CD14-positive monocyte (primary cell): ENCODE measurements at regions not wholly inside any gene's neighbourhood (a gene's known extent, or its start where the extent isn't known, plus 50 kb on each side); places are given as distances from the start of the nearest gene placed in this dataset.

Experiments used
- DNase-seq, 3 donors: peaks; one replicate each; pipeline ENCODE4 v3.0.0-alpha.2; 2011 to 2022
- H2AFZ ChIP-seq: 2 replicates; pipeline ENCODE4 v1.6.0; 2012; ENCODE audit warnings: mild to moderate bottlenecking, low read depth, low read length, inconsistent platforms; ENCODE audit not compliant: insufficient read depth, poor library complexity, severe bottlenecking
- H3K27ac ChIP-seq, 2 donors: 1 replicate in 1 of 2; 2 replicates in 1 of 2; pipeline ENCODE4 v1.5.1; 2012 to 2013; ENCODE audit warnings: low read length in 2 of 2, control low read depth in 1 of 2, inconsistent platforms in 1 of 2, low read depth in 1 of 2, mild to moderate bottlenecking in 1 of 2
- H3K27me3 ChIP-seq, 2 donors: one replicate each; pipeline versions ENCODE4 v1.6.0 to v1.6.1; 2011 to 2013; ENCODE audit warnings: low read length in 2 of 2; ENCODE audit not compliant: control insufficient read depth in 2 of 2, insufficient read depth in 2 of 2
- H3K36me3 ChIP-seq, 2 donors: replicated peaks in 1 of 2; 1 replicate in 1 of 2; 2 replicates in 1 of 2; pipeline versions ENCODE4 v1.5.1 to v1.6.1; 2012 to 2013; ENCODE audit warnings: low read length in 2 of 2, control low read depth in 1 of 2, inconsistent platforms in 1 of 2, mild to moderate bottlenecking in 1 of 2; ENCODE audit not compliant: insufficient read depth in 2 of 2, control insufficient read depth in 1 of 2
- H3K4me1 ChIP-seq, 2 donors: 1 replicate in 1 of 2; 2 replicates in 1 of 2; pipeline versions ENCODE4 v1.5.1 to v1.6.1; 2012 to 2013; ENCODE audit warnings: low read length in 2 of 2, control low read depth in 1 of 2, inconsistent platforms in 1 of 2, mild to moderate bottlenecking in 1 of 2, moderate library complexity in 1 of 2; ENCODE audit not compliant: insufficient read depth in 2 of 2, control insufficient read depth in 1 of 2
- H3K4me2 ChIP-seq: replicated peaks from 2 replicates; pipeline ENCODE3; 2012; ENCODE audit warnings: low read length, moderate library complexity, mild to moderate bottlenecking; ENCODE audit not compliant: poor library complexity, severe bottlenecking; ENCODE audit errors: extremely low read depth
- H3K4me3 ChIP-seq, 3 experiments: fragments of 200-600 bp in 1 of 3; sonication (generic) in 1 of 3; replicated peaks in 1 of 3; 1 replicate in 2 of 3; 2 replicates in 1 of 3; pipeline ENCODE4 v1.5.1; 2011 to 2013; ENCODE audit warnings: low read length in 3 of 3, mild to moderate bottlenecking in 3 of 3, control low read depth in 2 of 3, low read depth in 2 of 3, inconsistent platforms in 1 of 3, moderate library complexity in 1 of 3
- H3K79me2 ChIP-seq: 2 replicates; pipeline ENCODE4 v1.6.0; 2012; ENCODE audit warnings: mild to moderate bottlenecking, control low read depth, inconsistent platforms, low read length, moderate library complexity; ENCODE audit not compliant: insufficient read depth
- H3K9ac ChIP-seq: 2 replicates; pipeline ENCODE4 v1.6.0; 2017; ENCODE audit warnings: low read length, mild to moderate bottlenecking; ENCODE audit not compliant: insufficient read depth, poor library complexity, severe bottlenecking
- H3K9me3 ChIP-seq, 2 donors: replicated peaks in 1 of 2; 1 replicate in 1 of 2; 2 replicates in 1 of 2; pipeline versions ENCODE4 v1.5.1 to v1.6.1; 2012 to 2013; ENCODE audit warnings: low read length in 2 of 2, control low read depth in 1 of 2; ENCODE audit not compliant: control insufficient read depth in 1 of 2, insufficient read depth in 1 of 2
- H4K20me1 ChIP-seq: 2 replicates; pipeline ENCODE4 v1.6.0; 2012; ENCODE audit warnings: mild to moderate bottlenecking, low read length, control low read depth, moderate library complexity; ENCODE audit not compliant: insufficient read depth
- H3K27ac Mint-ChIP-seq, 7 donors: one replicate each; pipeline ENCODE4 v1.8.0; 2020; ENCODE audit warnings: mild to moderate bottlenecking in 7 of 7, mixed read lengths in 7 of 7, moderate library complexity in 6 of 7, inconsistent platforms in 2 of 7
- H3K27me3 Mint-ChIP-seq, 3 donors: one replicate each; pipeline ENCODE4 v1.8.0; 2021 to 2022; ENCODE audit warnings: low read depth in 3 of 3, mild to moderate bottlenecking in 3 of 3, mixed read lengths in 3 of 3, moderate library complexity in 3 of 3, inconsistent platforms in 1 of 3
- H3K36me3 Mint-ChIP-seq, 2 donors: one replicate each; pipeline ENCODE4 v1.8.0; 2020; ENCODE audit warnings: mixed read lengths in 2 of 2, inconsistent platforms in 1 of 2, mild to moderate bottlenecking in 1 of 2
- H3K4me1 Mint-ChIP-seq: one replicate; pipeline ENCODE4 v1.8.0; 2020; ENCODE audit warnings: mild to moderate bottlenecking, mixed read lengths
- H3K4me3 Mint-ChIP-seq, 2 donors: one replicate each; pipeline ENCODE4 v1.8.0; 2020; ENCODE audit warnings: mild to moderate bottlenecking in 2 of 2, mixed read lengths in 2 of 2, moderate library complexity in 1 of 2
- H3K9me3 Mint-ChIP-seq, 7 donors: one replicate each; pipeline ENCODE4 v1.8.0; 2020 to 2022; ENCODE audit warnings: mixed read lengths in 7 of 7, mild to moderate bottlenecking in 6 of 7, moderate library complexity in 6 of 7, inconsistent platforms in 2 of 7
- WGBS: methylation state at CpG from one replicate; pipeline ENCODE4 v1.1.5; 2013; ENCODE audit warnings: missing lambda C conversion rate; ENCODE audit not compliant: insufficient coverage; 5-methylcytosine and 5-hydroxymethylcytosine counted together
- intact Hi-C, 2 donors: fragments of 100-400 bp; cut with micrococcal nuclease; formaldehyde crosslinking; loops; one replicate each; pipeline versions ENCODE4 v1.15.0 to v1.15.1; 2023
- TF ChIP-seq, protein P1 (sequence below): fragments of 200-600 bp; IDR thresholded peaks from one replicate; pipeline ENCODE4 v1.8.0; 2022; ENCODE audit warnings: antibody characterized with exemption, mild to moderate bottlenecking

DNA sequence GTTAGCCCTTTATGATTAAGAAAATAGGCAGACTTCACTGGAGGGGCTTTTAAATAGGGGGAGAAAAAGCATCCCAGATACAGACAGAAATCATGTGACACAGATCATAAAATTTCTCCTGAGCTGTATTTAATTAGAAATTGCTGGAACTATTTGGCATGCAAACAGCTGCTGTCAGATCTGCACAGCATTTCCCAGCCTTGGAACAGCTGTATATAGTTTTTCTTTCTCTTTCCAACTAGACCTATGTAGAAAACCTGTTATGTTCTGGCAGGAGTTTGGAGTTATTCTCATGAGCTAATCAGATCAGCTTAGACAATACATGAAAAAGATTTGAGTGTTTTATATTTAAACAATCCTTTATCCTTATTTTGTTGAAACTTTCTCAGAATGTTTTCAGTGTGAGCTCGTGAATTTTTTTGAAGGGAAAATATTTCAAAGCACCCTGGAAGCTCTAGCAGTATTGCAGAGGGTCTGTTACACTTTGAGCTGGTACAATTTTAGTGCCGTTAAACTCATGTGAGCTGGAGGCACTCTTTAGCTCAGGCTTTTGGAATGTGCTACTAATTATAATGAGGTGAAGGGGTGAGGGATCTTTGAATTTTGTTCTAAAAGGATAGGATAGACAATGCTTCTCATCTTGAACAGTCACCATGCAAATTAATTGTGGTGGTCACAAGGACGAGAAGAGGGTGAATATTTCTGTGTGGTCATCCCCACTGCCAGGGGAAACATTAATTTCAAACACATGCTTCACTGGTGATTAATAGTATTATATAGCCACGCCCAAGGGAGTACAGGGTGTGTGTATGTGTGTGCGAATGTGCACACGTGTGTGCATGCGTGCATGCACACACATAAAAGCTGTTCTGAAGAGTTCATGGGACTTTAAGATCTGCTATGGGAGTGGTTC lies 239.4 kb upstream of the FBXL7 start:
- H3K4me2 ChIP-seq, result no peak overlapping the region
- WGBS, result 100% methylated on average over 1 of the region's 7 CpGs
- no peaks in the 10 kb centered on the region for H3K4me1 ChIP-seq
- H3K9ac ChIP-seq, result no peak overlapping the region
- TF ChIP-seq, protein P1, sequence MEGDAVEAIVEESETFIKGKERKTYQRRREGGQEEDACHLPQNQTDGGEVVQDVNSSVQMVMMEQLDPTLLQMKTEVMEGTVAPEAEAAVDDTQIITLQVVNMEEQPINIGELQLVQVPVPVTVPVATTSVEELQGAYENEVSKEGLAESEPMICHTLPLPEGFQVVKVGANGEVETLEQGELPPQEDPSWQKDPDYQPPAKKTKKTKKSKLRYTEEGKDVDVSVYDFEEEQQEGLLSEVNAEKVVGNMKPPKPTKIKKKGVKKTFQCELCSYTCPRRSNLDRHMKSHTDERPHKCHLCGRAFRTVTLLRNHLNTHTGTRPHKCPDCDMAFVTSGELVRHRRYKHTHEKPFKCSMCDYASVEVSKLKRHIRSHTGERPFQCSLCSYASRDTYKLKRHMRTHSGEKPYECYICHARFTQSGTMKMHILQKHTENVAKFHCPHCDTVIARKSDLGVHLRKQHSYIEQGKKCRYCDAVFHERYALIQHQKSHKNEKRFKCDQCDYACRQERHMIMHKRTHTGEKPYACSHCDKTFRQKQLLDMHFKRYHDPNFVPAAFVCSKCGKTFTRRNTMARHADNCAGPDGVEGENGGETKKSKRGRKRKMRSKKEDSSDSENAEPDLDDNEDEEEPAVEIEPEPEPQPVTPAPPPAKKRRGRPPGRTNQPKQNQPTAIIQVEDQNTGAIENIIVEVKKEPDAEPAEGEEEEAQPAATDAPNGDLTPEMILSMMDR, result no peak
- no peak for DNase-seq
- Mint-ChIP-seq H3K9me3 (peaks cover 0 to 3% (median 0%) of the 10 kb centered on the region in 7 donors), H3K27ac (no peak overlapping the region), H3K4me1 (no peaks in the 10 kb centered on the region), H3K36me3 (no peaks in the 10 kb centered on the region), H3K27me3 (no peaks in the 10 kb centered on the region), H3K4me3 (no peak overlapping the region)
- H3K4me3 ChIP-seq, result no peak overlapping the region
- H3K9me3 ChIP-seq, result peaks cover 0 to 3% of the 10 kb centered on the region in 2 donors
- H4K20me1 ChIP-seq, result no peaks in the 10 kb centered on the region
- H3K79me2 ChIP-seq, result no peaks in the 10 kb centered on the region
- H3K27me3 ChIP-seq, result no peaks in the 10 kb centered on the region
- no peak overlapping the region for H2AFZ ChIP-seq
- no peak overlapping the region for H3K27ac ChIP-seq
- intact Hi-C loops, result no loop called here
- no peaks in the 10 kb centered on the region for H3K36me3 ChIP-seq

DNA sequence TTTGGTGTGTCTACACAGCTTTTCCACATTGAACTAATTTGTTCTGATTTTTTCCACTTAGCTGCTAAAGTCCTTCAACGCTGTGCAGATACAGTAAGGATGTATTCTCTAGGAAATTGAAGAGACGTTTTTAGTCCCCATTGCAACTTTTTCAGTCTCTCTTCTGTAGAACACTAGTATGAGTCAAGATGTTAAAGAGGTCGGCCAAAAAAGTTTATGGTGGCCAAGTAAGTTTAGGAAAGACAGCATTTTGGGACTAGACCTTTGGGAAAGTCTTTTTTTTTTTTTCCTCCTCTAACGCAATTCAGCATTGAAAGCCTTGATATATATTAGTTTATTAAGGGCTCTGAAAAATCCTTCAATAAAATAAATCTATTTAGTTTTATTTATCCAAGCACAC lies 243.5 kb upstream of the FBXL7 start:
- Histone ChIP-seq H3K79me2 (no peaks in the 10 kb centered on the region), H3K4me2 (no peak overlapping the region), H3K4me1 (no peaks in the 10 kb centered on the region), H3K9ac (no peak overlapping the region), H2AFZ (no peak overlapping the region), H3K27ac (no peak overlapping the region), H4K20me1 (no peaks in the 10 kb centered on the region), H3K9me3 (no peaks in the 10 kb centered on the region), H3K27me3 (no peaks in the 10 kb centered on the region), H3K4me3 (no peak overlapping the region), H3K36me3 (no peaks in the 10 kb centered on the region)
- H3K4me1 Mint-ChIP-seq, result no peaks in the 10 kb centered on the region
- no peaks in the 10 kb centered on the region for H3K36me3 Mint-ChIP-seq
- intact Hi-C loops, result no loop called here
- peaks cover 0 to 2% (median 0%) of the 10 kb centered on the region in 3 donors for H3K27me3 Mint-ChIP-seq
- no peak for DNase-seq
- WGBS, result no CpG with 5 or more reads among the region's 4 CpGs
- peaks cover 0 to 5% (median 0%) of the 10 kb centered on the region in 7 donors for H3K9me3 Mint-ChIP-seq
- H3K27ac Mint-ChIP-seq, result no peak overlapping the region
- H3K4me3 Mint-ChIP-seq, result no peak overlapping the region
- TF ChIP-seq, protein P1, result no peak
